HL-60 (cell line): ENCODE measurements at regions not wholly inside any gene's neighbourhood (a gene's known extent, or its start where the extent isn't known, plus 50 kb on each side); places are given as distances from the start of the nearest gene placed in this dataset.

Source experiments
- DNase-seq, 2 experiments: peaks; one replicate each; pipeline ENCODE4 v3.0.0-alpha.2; 2010 to 2020; ENCODE audit warnings: low read depth in 1 of 2, low spot score in 1 of 2
- H3K27ac ChIP-seq: fragments of 250-450 bp; sonication (Bioruptor Pico); replicated peaks from 2 replicates; pipeline ENCODE4 v1.5.1; 2020; ENCODE audit warnings: mild to moderate bottlenecking, moderate library complexity
- H3K27me3 ChIP-seq: fragments of 250-450 bp; sonication (Bioruptor Pico); 2 replicates; pipeline ENCODE4 v1.5.1; 2021; ENCODE audit warnings: mild to moderate bottlenecking, moderate library complexity; ENCODE audit not compliant: insufficient read depth, poor library complexity, severe bottlenecking
- H3K4me3 ChIP-seq: replicated peaks from 2 replicates; pipeline ENCODE4 v1.5.1; 2011; ENCODE audit warnings: mild to moderate bottlenecking, control low read depth, low read length; ENCODE audit not compliant: insufficient read depth
- GABPA ChIP-seq: IDR thresholded peaks from 2 replicates; pipeline ENCODE4 v1.6.1; 2012; ENCODE audit warnings: low read depth
- POLR2AphosphoS5 ChIP-seq: IDR thresholded peaks from 2 replicates; pipeline ENCODE4 v1.6.1; 2012; ENCODE audit warnings: low read depth
- SPI1 ChIP-seq: IDR thresholded peaks from 2 replicates; pipeline ENCODE4 v1.6.1; 2012; ENCODE audit warnings: low read depth, mild to moderate bottlenecking, borderline replicate concordance
- TF ChIP-seq, protein P1 (sequence below): IDR thresholded peaks from one replicate; pipeline ENCODE4 v1.5.1; 2011; ENCODE audit warnings: low read length, control low read depth, inconsistent platforms; ENCODE audit not compliant: insufficient read depth
- TF ChIP-seq, protein P2 (sequence below): IDR thresholded peaks from 2 replicates; pipeline ENCODE4 v1.6.1; 2012; ENCODE audit warnings: low read depth; ENCODE audit not compliant: insufficient replicate concordance

GRCh38 chr20:63123331-63123741 is 92.6 kb downstream of the YTHDF1 start:
- TF ChIP-seq GABPA (no peak), SPI1 (no peak), POLR2AphosphoS5 (no peak)
- TF ChIP-seq, protein P1, sequence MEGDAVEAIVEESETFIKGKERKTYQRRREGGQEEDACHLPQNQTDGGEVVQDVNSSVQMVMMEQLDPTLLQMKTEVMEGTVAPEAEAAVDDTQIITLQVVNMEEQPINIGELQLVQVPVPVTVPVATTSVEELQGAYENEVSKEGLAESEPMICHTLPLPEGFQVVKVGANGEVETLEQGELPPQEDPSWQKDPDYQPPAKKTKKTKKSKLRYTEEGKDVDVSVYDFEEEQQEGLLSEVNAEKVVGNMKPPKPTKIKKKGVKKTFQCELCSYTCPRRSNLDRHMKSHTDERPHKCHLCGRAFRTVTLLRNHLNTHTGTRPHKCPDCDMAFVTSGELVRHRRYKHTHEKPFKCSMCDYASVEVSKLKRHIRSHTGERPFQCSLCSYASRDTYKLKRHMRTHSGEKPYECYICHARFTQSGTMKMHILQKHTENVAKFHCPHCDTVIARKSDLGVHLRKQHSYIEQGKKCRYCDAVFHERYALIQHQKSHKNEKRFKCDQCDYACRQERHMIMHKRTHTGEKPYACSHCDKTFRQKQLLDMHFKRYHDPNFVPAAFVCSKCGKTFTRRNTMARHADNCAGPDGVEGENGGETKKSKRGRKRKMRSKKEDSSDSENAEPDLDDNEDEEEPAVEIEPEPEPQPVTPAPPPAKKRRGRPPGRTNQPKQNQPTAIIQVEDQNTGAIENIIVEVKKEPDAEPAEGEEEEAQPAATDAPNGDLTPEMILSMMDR: no peak
- TF ChIP-seq, protein P2, sequence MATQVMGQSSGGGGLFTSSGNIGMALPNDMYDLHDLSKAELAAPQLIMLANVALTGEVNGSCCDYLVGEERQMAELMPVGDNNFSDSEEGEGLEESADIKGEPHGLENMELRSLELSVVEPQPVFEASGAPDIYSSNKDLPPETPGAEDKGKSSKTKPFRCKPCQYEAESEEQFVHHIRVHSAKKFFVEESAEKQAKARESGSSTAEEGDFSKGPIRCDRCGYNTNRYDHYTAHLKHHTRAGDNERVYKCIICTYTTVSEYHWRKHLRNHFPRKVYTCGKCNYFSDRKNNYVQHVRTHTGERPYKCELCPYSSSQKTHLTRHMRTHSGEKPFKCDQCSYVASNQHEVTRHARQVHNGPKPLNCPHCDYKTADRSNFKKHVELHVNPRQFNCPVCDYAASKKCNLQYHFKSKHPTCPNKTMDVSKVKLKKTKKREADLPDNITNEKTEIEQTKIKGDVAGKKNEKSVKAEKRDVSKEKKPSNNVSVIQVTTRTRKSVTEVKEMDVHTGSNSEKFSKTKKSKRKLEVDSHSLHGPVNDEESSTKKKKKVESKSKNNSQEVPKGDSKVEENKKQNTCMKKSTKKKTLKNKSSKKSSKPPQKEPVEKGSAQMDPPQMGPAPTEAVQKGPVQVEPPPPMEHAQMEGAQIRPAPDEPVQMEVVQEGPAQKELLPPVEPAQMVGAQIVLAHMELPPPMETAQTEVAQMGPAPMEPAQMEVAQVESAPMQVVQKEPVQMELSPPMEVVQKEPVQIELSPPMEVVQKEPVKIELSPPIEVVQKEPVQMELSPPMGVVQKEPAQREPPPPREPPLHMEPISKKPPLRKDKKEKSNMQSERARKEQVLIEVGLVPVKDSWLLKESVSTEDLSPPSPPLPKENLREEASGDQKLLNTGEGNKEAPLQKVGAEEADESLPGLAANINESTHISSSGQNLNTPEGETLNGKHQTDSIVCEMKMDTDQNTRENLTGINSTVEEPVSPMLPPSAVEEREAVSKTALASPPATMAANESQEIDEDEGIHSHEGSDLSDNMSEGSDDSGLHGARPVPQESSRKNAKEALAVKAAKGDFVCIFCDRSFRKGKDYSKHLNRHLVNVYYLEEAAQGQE: no peak
- H3K27me3 ChIP-seq: no peaks in the 10 kb centered on the region
- no peak for DNase-seq
- no peak overlapping the region for H3K4me3 ChIP-seq
- no peak overlapping the region for H3K27ac ChIP-seq

DNA sequence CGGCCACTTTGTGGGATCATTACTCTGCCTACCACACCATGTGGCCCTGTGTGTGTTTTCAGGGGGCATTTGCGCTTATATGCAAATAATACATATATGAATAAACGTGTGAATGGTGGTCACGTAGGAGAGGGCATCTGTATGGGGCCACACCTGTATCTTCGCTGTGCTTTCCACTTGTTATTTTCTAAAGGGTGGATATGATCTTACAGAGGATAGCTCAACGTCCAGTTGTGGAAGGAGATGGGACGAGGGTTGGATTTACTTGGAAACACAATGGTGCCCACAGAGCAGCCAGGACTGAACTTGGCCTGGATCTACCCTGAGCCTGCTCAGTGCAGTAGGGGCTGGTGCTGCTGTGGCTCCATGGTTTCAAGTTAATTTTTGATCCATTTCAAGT is 93.3 kb downstream of the YTHDF1 start:
- no peak for DNase-seq
- Histone ChIP-seq H3K27ac (no peak overlapping the region), H3K4me3 (no peak overlapping the region), H3K27me3 (no peaks in the 10 kb centered on the region)
- TF ChIP-seq SPI1 (no peak), GABPA (no peak), POLR2AphosphoS5 (no peak)
- TF ChIP-seq, protein P1: no peak

DNA sequence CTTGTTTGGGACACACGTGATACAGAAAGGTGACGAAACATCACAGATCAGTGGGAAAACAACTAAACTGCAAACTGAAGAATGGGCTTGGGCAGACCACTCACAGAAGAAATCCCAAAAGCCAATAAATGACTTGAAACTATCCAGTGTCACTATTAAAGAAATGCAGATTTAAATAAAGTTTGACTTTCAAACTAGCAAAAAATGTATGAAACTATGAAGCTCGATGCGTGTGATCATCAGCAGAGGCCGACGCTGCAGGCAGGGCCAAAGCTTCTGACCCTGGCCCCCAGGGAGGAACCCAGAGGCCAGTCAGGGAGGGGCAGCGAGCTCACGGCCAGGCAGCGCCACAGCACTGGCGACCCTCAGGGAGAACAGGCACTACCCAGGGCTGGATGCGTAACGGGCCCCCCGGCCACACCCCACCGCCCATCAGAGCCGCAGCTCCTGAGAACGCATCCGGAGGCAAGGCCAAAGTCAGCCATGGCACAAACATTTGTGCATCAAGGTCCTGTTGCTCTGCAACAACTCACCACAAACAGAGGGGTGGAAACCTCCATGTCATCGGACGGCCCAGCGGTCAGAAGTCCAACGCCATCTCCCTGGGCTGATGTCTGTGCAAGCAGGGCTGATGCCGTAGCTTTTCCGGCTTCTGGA is 94.1 kb downstream of the YTHDF1 start:
- H3K27me3 ChIP-seq: peaks cover 2% of the 10 kb centered on the region

DNA sequence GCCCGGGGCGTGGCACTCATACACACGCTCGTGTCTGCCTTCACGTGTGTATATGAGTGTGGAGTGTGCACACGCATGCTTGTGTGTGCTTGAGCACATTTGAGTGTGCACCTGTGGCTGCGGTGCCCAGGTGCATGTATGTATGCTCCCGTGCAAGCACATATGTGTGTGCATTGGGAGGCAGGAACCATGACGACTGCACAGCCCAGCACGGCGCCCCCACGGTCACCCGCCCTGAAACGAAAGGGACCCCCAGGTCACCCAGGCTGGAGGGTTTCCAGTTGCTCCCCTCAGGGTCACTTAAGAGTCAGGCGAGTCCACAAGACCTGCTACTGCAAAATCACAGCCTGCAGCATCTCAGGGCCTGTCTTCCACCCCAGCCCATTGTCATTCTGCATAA is 94.7 kb downstream of the YTHDF1 start:
- DNase-seq: no peak
- Histone ChIP-seq H3K4me3 (no peak overlapping the region), H3K27me3 (peaks cover 8% of the 10 kb centered on the region), H3K27ac (no peak overlapping the region)
- TF ChIP-seq GABPA (no peak), SPI1 (no peak)

More for the DNA sequence above, 94.1 kb downstream of the YTHDF1 start:
- no peak overlapping the region for H3K4me3 ChIP-seq
- no peak for DNase-seq
- H3K27ac ChIP-seq: no peak overlapping the region
- no peak for TF ChIP-seq SPI1
- no peak for TF ChIP-seq GABPA
- TF ChIP-seq, protein P2: no peak
- TF ChIP-seq POLR2AphosphoS5: no peak

DNA sequence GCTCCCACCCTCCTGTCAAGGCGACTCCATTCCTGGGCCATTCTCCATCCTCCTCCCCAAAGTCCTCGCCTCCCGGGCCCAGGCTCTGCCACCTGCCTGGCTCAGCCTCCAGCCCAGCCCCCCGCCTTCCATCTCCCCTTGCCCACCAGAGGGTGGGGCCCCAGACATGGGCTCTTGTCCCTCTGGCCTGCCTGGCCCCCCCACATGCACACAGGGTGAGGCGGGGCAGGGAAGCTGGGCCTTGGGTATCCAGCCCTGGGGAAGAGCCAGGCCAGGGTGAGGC is 95.2 kb downstream of the YTHDF1 start:
- Histone ChIP-seq H3K27ac (no peak overlapping the region), H3K27me3 (peaks cover 8% of the 10 kb centered on the region), H3K4me3 (no peak overlapping the region)
- TF ChIP-seq GABPA: no peak
- TF ChIP-seq SPI1: no peak
- TF ChIP-seq, protein P2: no peak
- TF ChIP-seq, protein P1: no peak
- no peak for TF ChIP-seq POLR2AphosphoS5
- DNase-seq: no peak
